HFFc6 (cell line): ENCODE measurements at regions not wholly inside any gene's neighbourhood (a gene's known extent, or its start where the extent isn't known, plus 50 kb on each side); places are given as distances from the start of the nearest gene placed in this dataset.

Source experiments
- DNase-seq: peaks from one replicate; pipeline ENCODE4 v3.0.0-alpha.2; 2018
- H3K27ac Mint-ChIP-seq: 2 replicates; pipeline ENCODE4 v1.8.0; 2020; ENCODE audit warnings: mild to moderate bottlenecking, mixed read lengths
- H3K27me3 Mint-ChIP-seq: 2 replicates; pipeline ENCODE4 v1.8.0; 2021; ENCODE audit warnings: mild to moderate bottlenecking, moderate library complexity, mixed read lengths; ENCODE audit not compliant: insufficient read depth
- H3K36me3 Mint-ChIP-seq: 2 replicates; pipeline ENCODE4 v1.8.0; 2021; ENCODE audit warnings: low read depth, mixed read lengths
- H3K4me1 Mint-ChIP-seq: 2 replicates; pipeline ENCODE4 v1.8.0; 2020; ENCODE audit warnings: low read depth, mixed read lengths
- H3K4me3 Mint-ChIP-seq: 2 replicates; pipeline ENCODE4 v1.8.0; 2020; ENCODE audit warnings: mild to moderate bottlenecking, moderate library complexity, mixed read lengths
- H3K9me3 Mint-ChIP-seq: 2 replicates; pipeline ENCODE4 v1.8.0; 2020; ENCODE audit warnings: mild to moderate bottlenecking, mixed read lengths
- TF ChIP-seq, protein P1 (sequence below): fragments of 200-600 bp; sonication (generic); IDR thresholded peaks from 2 replicates; pipeline ENCODE4 v1.5.0; 2021; ENCODE audit warnings: antibody characterized with exemption, mild to moderate bottlenecking

DNA sequence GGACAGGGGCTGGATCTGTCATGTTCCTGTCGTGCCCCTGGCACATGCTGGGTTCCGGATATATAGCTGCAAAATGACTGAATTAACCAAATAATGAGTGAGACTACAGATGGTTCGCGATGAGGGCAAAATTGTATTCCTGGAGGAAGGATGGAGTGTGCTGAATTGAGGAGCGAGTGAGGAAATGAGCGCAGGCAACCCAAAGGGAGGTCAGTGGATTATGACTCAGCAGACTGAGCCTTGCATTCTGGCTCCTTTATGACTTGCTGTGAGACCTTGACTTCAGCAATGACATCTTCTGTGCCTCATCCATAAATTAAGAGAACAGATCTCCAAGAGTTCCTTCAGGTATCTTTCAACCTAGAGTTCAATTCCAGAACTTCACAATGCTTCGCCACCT, 115.0 kb upstream of the CLDN10 start:
- Mint-ChIP-seq H3K36me3 (no peaks in the 10 kb centered on the region), H3K27ac (no peak overlapping the region), H3K9me3 (no peaks in the 10 kb centered on the region), H3K4me1 (peaks cover 6% of the 10 kb centered on the region), H3K4me3 (no peak overlapping the region), H3K27me3 (peaks cover 11% of the 10 kb centered on the region)
- DNase-seq, result no peak
- TF ChIP-seq, protein P1, sequence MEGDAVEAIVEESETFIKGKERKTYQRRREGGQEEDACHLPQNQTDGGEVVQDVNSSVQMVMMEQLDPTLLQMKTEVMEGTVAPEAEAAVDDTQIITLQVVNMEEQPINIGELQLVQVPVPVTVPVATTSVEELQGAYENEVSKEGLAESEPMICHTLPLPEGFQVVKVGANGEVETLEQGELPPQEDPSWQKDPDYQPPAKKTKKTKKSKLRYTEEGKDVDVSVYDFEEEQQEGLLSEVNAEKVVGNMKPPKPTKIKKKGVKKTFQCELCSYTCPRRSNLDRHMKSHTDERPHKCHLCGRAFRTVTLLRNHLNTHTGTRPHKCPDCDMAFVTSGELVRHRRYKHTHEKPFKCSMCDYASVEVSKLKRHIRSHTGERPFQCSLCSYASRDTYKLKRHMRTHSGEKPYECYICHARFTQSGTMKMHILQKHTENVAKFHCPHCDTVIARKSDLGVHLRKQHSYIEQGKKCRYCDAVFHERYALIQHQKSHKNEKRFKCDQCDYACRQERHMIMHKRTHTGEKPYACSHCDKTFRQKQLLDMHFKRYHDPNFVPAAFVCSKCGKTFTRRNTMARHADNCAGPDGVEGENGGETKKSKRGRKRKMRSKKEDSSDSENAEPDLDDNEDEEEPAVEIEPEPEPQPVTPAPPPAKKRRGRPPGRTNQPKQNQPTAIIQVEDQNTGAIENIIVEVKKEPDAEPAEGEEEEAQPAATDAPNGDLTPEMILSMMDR, result no peak

GRCh38 chr13:95438297-95438696, 114.2 kb upstream of the CLDN10 start:
- Mint-ChIP-seq H3K4me3 (no peak overlapping the region), H3K9me3 (no peaks in the 10 kb centered on the region), H3K4me1 (peaks cover 6% of the 10 kb centered on the region), H3K27ac (no peak overlapping the region), H3K36me3 (no peaks in the 10 kb centered on the region), H3K27me3 (peaks cover 11% of the 10 kb centered on the region)
- no peak for DNase-seq
- TF ChIP-seq, protein P1, result no peak

DNA sequence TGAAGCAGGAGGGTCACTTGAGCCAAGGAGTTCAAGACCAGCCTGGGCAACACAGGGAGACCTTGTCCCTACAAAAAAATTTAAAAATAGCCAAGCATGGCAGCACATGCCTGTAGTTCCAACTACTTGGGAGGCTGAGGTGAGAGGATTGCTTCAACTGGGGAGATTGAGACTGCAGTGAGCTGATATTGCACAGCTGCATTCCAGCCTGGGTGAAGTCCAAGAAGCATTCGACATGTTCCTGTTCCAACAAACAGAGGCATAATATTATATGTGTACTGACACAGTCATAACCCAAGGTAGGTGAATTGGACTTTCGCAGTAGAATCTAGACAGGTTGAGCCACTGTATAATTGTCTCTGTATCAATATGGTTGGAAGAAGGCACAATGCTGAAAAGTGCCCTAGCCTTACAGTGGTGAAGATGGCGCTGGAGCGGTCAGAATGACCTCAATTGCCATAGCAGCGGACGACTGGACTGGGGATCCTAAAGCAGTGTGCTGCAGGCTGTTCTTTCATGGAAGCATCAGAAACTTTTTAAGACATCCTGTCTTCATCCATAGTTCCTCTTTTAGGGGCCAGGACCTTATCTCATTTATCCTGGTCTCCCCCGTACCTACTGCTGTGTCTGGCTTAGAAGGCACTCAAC, 112.0 kb upstream of the CLDN10 start:
- Mint-ChIP-seq H3K36me3 (no peaks in the 10 kb centered on the region), H3K9me3 (no peaks in the 10 kb centered on the region), H3K27ac (no peak overlapping the region), H3K4me1 (peaks cover 6% of the 10 kb centered on the region), H3K27me3 (peaks cover 22% of the 10 kb centered on the region), H3K4me3 (no peak overlapping the region)
- TF ChIP-seq, protein P1, result no peak
- DNase-seq, result no peak

GRCh38 chr13:95441326-95441725, 111.2 kb upstream of the CLDN10 start:
- H3K36me3 Mint-ChIP-seq, result no peaks in the 10 kb centered on the region
- no peak overlapping the region for H3K27ac Mint-ChIP-seq
- DNase-seq, result no peak
- H3K4me3 Mint-ChIP-seq, result no peak overlapping the region
- peaks cover 25% of the 10 kb centered on the region for H3K27me3 Mint-ChIP-seq
- TF ChIP-seq, protein P1, result no peak
- H3K4me1 Mint-ChIP-seq, result peaks cover 6% of the 10 kb centered on the region
- no peaks in the 10 kb centered on the region for H3K9me3 Mint-ChIP-seq

DNA sequence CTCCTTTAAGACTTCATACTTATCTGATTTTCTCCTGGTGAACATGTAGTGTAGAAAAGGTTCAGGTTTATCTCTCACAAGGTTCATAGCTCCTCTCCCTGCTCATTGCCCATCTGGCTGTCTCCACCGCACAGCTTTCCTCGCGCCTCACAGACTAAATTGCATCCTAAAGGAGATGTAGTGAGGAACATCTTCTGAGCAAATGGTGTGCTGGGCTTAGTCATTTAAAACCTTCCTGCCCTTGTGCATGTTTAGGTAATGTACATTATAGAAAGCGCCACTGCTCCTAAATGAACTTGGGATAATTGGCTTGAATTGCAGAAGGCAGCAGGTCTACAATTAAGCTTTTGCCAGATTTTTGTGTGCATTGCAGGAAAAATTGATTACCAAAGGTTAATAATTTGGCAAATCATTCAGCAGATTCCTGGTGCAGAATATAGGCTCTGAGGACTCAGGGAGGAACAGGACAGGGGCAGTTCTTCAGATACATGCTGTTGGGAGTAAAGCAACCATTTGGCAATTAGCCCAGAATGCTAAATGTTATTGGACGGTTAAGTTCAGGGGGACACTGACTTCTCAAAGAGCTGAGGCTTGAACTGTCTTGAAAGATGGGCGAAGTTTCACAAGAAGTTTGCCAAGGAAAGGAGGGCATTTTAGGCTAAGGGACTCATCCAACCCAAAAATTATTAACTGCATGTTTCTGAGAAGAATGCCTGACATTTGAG, 108.4 kb upstream of the CLDN10 start:
- Mint-ChIP-seq H3K4me3 (no peak overlapping the region), H3K4me1 (no peaks in the 10 kb centered on the region), H3K27me3 (peaks cover 39% of the 10 kb centered on the region), H3K9me3 (no peaks in the 10 kb centered on the region), H3K36me3 (no peaks in the 10 kb centered on the region), H3K27ac (no peak overlapping the region)
- TF ChIP-seq, protein P1, result no peak
- no peak for DNase-seq
